ENCODE measurements at regions not wholly inside any gene's neighbourhood (a gene's known extent, or its start where the extent isn't known, plus 50 kb on each side); places are given as distances from the start of the nearest gene placed in this dataset.
"Not testable (repeated sequence)": the region's sequence is repeated elsewhere in the genome, so short reads cannot be mapped to it uniquely, and the experiment has no call there.

- Histone ChIP-seq H3K79me1 (ENCODE audit: low read length) (no peaks in the 10 kb centered on the region), H3K4me1 (ENCODE audit: control insufficient read depth in 1 of 2, insufficient read depth in 2 of 2, low read length in 2 of 2) (no peaks in the 10 kb centered on the region), H3K4me3 (ENCODE audit: low read depth, low read length) (no peak overlapping the region), H4K8ac (ENCODE audit: low read depth, low read length) (no peak overlapping the region), H3K27me3 (ENCODE audit: insufficient read depth, low read length) (no peaks in the 10 kb centered on the region), H2AK5ac (ENCODE audit: low read length) (no peak overlapping the region), H2BK5ac (ENCODE audit: low read depth, low read length, poor library complexity) (no peak overlapping the region), H3K27ac (ENCODE audit: low read depth, low read length) (no peak overlapping the region), H2BK120ac (ENCODE audit: insufficient read depth, low read length, poor library complexity) (no peak overlapping the region), H3K18ac (ENCODE audit: low read length) (no peak overlapping the region), H3K14ac (ENCODE audit: low read length) (no peak overlapping the region), H3K9ac (ENCODE audit: low read length) (peak overlapping the region; percentile 7), H3K4me2 (ENCODE audit: low read length) (no peak overlapping the region), H3K36me3 (ENCODE audit: control insufficient read depth in 1 of 2, insufficient read depth in 2 of 2, low read length in 2 of 2) (no peaks in the 10 kb centered on the region), H3K79me2 (ENCODE audit: control insufficient read depth, insufficient read depth, low read length, poor library complexity) (no peaks in the 10 kb centered on the region), H2AFZ (ENCODE audit: insufficient read depth, low read length, poor library complexity) (no peak overlapping the region), H3K4ac (ENCODE audit: low read depth, low read length) (no peak overlapping the region), H2BK12ac (ENCODE audit: low read length) (no peak overlapping the region), H3K23ac (ENCODE audit: low read length) (no peak overlapping the region), H3K9me3 (ENCODE audit: insufficient read depth, low read depth, low read length) (no peaks in the 10 kb centered on the region), H4K91ac (ENCODE audit: low read depth, low read length) (no peak overlapping the region), H4K12ac (ENCODE audit: low read depth, low read length) (no peak overlapping the region)
- no CpG with 5 or more reads among the region's 2 CpGs for WGBS (ENCODE audit: extremely low coverage, insufficient coverage, insufficient read length)
- DNase-seq = no peak
Measured at GRCh38 chr10:34010891-34011290, 676.4 kb upstream of the NRP1 start.

GRCh38 chr10:34010228-34010627 lies 675.8 kb upstream of the NRP1 start:
- not testable (repeated sequence) for H3K4me1 ChIP-seq (ENCODE audit: control insufficient read depth in 1 of 2, insufficient read depth in 2 of 2, low read length in 2 of 2); H3K9me3 ChIP-seq (ENCODE audit: insufficient read depth, low read depth, low read length); H3K27ac ChIP-seq (ENCODE audit: low read depth, low read length); DNase-seq; H3K79me1 ChIP-seq (ENCODE audit: low read length); H3K36me3 ChIP-seq (ENCODE audit: control insufficient read depth in 1 of 2, insufficient read depth in 2 of 2, low read length in 2 of 2); H2AK5ac ChIP-seq (ENCODE audit: low read length); H2BK12ac ChIP-seq (ENCODE audit: low read length); H4K12ac ChIP-seq (ENCODE audit: low read depth, low read length); H4K91ac ChIP-seq (ENCODE audit: low read depth, low read length); H4K8ac ChIP-seq (ENCODE audit: low read depth, low read length); H3K4me3 ChIP-seq (ENCODE audit: low read depth, low read length); H3K23ac ChIP-seq (ENCODE audit: low read length); H3K79me2 ChIP-seq (ENCODE audit: control insufficient read depth, insufficient read depth, low read length, poor library complexity); H3K4ac ChIP-seq (ENCODE audit: low read depth, low read length); H2BK120ac ChIP-seq (ENCODE audit: insufficient read depth, low read length, poor library complexity); H3K18ac ChIP-seq (ENCODE audit: low read length); H3K27me3 ChIP-seq (ENCODE audit: insufficient read depth, low read length); H3K9ac ChIP-seq (ENCODE audit: low read length); H2AFZ ChIP-seq (ENCODE audit: insufficient read depth, low read length, poor library complexity); H2BK5ac ChIP-seq (ENCODE audit: low read depth, low read length, poor library complexity); H3K14ac ChIP-seq (ENCODE audit: low read length); H3K4me2 ChIP-seq (ENCODE audit: low read length)
- no CpG with 5 or more reads among the region's 1 CpG for WGBS (ENCODE audit: extremely low coverage, insufficient coverage, insufficient read length)

DNA sequence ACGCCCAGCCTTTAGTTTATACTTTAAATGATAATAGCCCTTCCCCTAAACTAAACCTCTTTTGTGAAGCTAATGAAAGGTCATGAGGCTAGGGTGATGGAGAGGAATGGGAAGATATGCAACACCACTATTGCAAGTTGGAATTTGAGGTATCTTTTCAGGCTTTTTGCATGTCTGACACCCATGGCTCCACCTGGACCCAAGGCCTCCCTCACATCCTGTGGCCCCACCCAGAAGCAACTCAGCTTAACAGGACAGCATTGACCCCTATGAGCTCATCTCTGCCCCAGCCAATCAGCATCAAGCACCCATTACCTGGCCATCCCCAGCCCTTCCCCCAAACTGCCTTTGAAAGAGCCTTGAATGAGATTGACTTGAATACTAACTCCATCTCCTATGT lies 674.2 kb upstream of the NRP1 start:
- Histone ChIP-seq H2BK120ac (ENCODE audit: insufficient read depth, low read length, poor library complexity) (no peak overlapping the region), H3K4me1 (ENCODE audit: control insufficient read depth in 1 of 2, insufficient read depth in 2 of 2, low read length in 2 of 2) (no peaks in the 10 kb centered on the region), H3K23ac (ENCODE audit: low read length) (no peak overlapping the region), H3K14ac (ENCODE audit: low read length) (no peak overlapping the region), H3K9me3 (ENCODE audit: insufficient read depth, low read depth, low read length) (no peaks in the 10 kb centered on the region), H3K79me2 (ENCODE audit: control insufficient read depth, insufficient read depth, low read length, poor library complexity) (no peaks in the 10 kb centered on the region), H3K79me1 (ENCODE audit: low read length) (no peaks in the 10 kb centered on the region), H2BK5ac (ENCODE audit: low read depth, low read length, poor library complexity) (no peak overlapping the region), H3K36me3 (ENCODE audit: control insufficient read depth in 1 of 2, insufficient read depth in 2 of 2, low read length in 2 of 2) (no peaks in the 10 kb centered on the region), H3K4me3 (ENCODE audit: low read depth, low read length) (no peak overlapping the region), H4K12ac (ENCODE audit: low read depth, low read length) (no peak overlapping the region), H2BK12ac (ENCODE audit: low read length) (no peak overlapping the region), H4K91ac (ENCODE audit: low read depth, low read length) (no peak overlapping the region), H3K18ac (ENCODE audit: low read length) (no peak overlapping the region), H2AFZ (ENCODE audit: insufficient read depth, low read length, poor library complexity) (no peak overlapping the region), H3K27ac (ENCODE audit: low read depth, low read length) (no peak overlapping the region), H3K9ac (ENCODE audit: low read length) (no peak overlapping the region), H4K8ac (ENCODE audit: low read depth, low read length) (no peak overlapping the region), H3K27me3 (ENCODE audit: insufficient read depth, low read length) (no peaks in the 10 kb centered on the region), H3K4me2 (ENCODE audit: low read length) (no peak overlapping the region), H3K4ac (ENCODE audit: low read depth, low read length) (no peak overlapping the region), H2AK5ac (ENCODE audit: low read length) (no peak overlapping the region)
- WGBS (ENCODE audit: extremely low coverage, insufficient coverage, insufficient read length) = no CpG with 5 or more reads among the region's 1 CpG
- DNase-seq = no peak

DNA sequence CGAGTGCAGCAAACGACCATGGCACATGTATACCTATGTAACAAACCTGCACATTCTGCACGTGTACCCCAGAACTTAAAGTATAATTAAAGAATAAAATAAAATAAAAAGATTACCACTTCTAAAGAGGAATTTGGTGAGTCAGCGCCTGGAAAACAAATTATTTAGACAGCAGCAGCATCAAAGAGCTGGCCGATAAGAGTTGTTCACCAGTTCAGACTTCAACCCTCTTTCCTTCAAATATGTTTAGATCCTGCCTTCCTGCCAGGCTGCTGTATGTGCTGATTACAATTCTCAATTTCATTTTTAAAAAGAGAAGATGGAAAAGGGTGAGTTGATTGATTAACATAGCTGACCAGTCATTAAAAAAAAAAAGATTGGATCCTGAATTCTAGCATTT lies 672.0 kb upstream of the NRP1 start:
- no peaks in the 10 kb centered on the region for H3K9me3 ChIP-seq (ENCODE audit: insufficient read depth, low read depth, low read length)
- no peak overlapping the region for H3K27ac ChIP-seq (ENCODE audit: low read depth, low read length)
- no peaks in the 10 kb centered on the region for H3K79me2 ChIP-seq (ENCODE audit: control insufficient read depth, insufficient read depth, low read length, poor library complexity)
- H2AFZ ChIP-seq (ENCODE audit: insufficient read depth, low read length, poor library complexity) = no peak overlapping the region
- H2BK12ac ChIP-seq (ENCODE audit: low read length) = no peak overlapping the region
- H4K91ac ChIP-seq (ENCODE audit: low read depth, low read length) = no peak overlapping the region
- no peak overlapping the region for H3K14ac ChIP-seq (ENCODE audit: low read length)
- no peak overlapping the region for H3K9ac ChIP-seq (ENCODE audit: low read length)
- no peak overlapping the region for H4K8ac ChIP-seq (ENCODE audit: low read depth, low read length)
- H3K4me2 ChIP-seq (ENCODE audit: low read length) = no peak overlapping the region
- no peak overlapping the region for H2AK5ac ChIP-seq (ENCODE audit: low read length)
- no peak overlapping the region for H3K4ac ChIP-seq (ENCODE audit: low read depth, low read length)
- no peak overlapping the region for H3K23ac ChIP-seq (ENCODE audit: low read length)
- no peaks in the 10 kb centered on the region for H3K27me3 ChIP-seq (ENCODE audit: insufficient read depth, low read length)
- H3K18ac ChIP-seq (ENCODE audit: low read length) = no peak overlapping the region
- no peak overlapping the region for H4K12ac ChIP-seq (ENCODE audit: low read depth, low read length)
- DNase-seq = no peak
- no peak overlapping the region for H3K4me3 ChIP-seq (ENCODE audit: low read depth, low read length)
- no peak overlapping the region for H2BK5ac ChIP-seq (ENCODE audit: low read depth, low read length, poor library complexity)
- H3K4me1 ChIP-seq (ENCODE audit: control insufficient read depth in 1 of 2, insufficient read depth in 2 of 2, low read length in 2 of 2) = no peaks in the 10 kb centered on the region
- WGBS (ENCODE audit: extremely low coverage, insufficient coverage, insufficient read length) = no CpG with 5 or more reads among the region's 5 CpGs
- H3K79me1 ChIP-seq (ENCODE audit: low read length) = no peaks in the 10 kb centered on the region
- no peaks in the 10 kb centered on the region for H3K36me3 ChIP-seq (ENCODE audit: control insufficient read depth in 1 of 2, insufficient read depth in 2 of 2, low read length in 2 of 2)
- H2BK120ac ChIP-seq (ENCODE audit: insufficient read depth, low read length, poor library complexity) = no peak overlapping the region

Data from trophoblast cell (in vitro differentiated cells and primary cell).